HG03469 (cell line): ENCODE measurements at regions not wholly inside any gene's neighbourhood (a gene's known extent, or its start where the extent isn't known, plus 50 kb on each side); places are given as distances from the start of the nearest gene placed in this dataset.
A peak's percentile ranks its signal among the peaks of the same experiment; 100 is the strongest.

Source experiments
- ATAC-seq: cut with Tn5 transposase; IDR thresholded peaks from one replicate; pipeline ENCODE4 v1.9.1; 2021; ENCODE audit warnings: mild to moderate bottlenecking, moderate library complexity, moderate number of reproducible peaks; ENCODE audit not compliant: unreplicated experiment

DNA sequence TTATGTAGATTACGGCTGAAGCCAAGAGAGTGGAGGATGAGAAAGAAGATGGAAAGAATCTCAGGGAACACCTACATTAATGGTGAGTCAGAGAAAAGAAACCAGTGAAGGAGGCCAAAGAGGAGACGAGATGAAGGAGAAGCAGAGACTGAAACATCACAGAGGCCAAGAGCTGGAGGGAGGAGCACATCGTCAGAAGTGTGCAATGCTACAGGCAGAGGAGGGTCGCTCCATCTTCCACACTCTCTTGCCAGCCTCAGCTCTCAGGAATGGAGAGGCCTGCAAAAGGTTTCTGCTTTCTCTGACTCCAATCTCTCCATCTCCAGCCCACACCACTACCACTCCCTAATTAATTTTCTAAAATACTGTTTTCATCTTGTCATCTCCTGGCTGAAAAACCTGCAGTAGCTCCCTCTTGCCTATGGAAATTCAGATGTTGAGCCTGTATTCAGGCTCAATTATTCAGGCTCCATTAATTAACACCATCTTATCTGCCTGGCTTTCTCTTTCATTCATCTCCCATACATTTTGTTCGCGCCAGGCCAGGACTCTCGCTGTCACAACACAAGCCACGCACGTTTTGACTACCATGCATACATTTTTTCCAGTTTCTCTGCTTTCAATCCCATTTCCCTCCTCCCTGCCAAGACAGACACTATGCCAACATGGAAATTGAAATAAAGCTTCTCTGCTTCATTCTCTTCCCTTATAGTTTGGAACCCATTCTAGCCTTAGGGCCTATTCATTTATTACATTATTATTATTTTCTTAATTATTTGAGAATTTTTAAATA is 165.8 kb downstream of the INHBA start:
- no peak for ATAC-seq

DNA sequence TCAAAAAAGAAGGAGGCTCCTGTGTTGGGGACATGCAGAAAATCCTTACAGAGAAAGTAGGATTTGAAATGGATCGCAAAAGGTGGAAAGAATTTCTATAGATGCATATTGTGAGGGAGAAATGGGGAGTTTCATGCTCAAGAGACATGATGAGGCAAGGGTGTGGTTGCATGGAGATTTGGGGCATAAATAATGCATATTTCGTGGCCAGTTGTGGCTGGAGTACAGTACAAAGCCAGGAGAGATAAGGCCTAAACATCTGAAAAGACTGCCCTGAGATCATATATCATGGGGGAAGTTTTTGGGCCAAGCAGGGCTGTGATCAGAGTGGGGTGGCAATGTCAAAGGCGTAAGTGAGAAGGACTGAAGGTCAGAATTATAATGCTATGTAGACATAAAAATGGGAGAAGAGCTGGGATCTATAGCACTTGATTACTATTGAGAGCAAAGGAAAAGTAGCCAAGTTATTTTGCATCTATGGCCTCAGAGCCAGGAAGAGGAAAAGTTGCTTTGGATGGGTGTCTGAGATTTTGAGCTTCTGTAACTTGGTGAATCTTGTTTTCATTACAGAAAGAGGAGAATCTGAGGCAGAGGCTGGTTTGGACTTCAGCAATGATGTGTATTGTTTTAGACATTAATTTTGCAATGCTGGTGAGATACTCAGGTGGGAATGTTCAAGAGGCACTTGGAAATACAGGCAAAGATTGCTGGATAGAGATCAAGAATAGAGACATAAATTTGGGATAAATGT is 166.6 kb downstream of the INHBA start:
- ATAC-seq, result no peak

DNA sequence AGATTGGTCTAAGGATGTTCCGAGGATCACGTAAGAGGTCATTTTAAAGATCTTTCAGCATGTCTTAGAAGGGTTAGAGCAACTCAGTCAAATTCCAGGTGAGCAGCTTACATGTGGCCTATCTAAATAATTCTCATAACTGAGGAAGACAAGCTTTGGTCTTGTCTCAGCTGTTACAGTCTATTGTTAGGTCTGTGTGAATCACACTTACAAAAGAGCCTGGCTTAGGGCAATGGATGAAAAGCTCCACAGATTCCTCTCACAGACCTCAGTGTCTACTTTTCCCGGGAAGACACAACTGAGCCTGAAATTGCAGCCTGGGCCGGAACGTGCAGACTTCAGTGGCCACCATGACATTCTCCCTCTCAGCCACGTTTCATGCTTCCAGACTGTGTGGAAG is 173.1 kb downstream of the INHBA start:
- no peak for ATAC-seq

DNA sequence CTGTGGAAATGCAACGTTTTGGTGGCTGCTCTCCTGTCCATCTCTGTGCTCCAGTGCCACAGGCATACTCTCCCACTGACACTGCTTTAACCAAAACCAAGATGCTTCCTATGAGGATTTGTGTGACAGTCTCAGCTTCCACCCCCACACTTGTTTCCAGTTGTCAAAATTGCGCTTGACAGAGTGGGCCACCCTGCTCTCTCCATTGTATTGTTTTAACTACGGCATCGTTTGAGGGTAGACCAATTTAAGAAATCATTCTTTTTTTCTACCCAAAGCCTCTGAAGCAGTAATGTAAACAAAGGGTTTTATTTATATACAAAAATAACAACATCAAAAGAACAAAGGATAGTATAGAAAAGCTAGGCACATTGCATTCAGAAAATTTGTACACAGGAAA is 178.0 kb downstream of the INHBA start:
- ATAC-seq, result no peak

DNA sequence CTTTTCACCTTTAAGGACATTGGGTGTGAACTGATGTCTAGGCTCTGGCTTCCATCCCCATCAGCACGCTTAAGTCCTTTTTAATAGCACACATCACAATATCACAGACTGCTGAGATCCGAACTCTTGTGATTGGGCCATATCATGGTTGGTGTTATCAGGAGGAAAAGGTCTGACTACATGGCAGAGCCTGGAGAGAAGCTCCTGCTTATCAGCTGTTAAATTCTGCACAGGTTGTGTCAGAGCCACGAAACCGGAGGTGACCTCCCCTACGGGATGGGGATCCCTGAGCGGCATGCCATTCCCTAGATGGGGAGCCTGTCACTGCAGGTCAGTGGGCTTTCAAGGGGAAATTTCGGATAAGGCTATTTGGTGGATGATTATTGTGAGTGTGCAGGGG is 182.4 kb downstream of the INHBA start:
- no peak for ATAC-seq

DNA sequence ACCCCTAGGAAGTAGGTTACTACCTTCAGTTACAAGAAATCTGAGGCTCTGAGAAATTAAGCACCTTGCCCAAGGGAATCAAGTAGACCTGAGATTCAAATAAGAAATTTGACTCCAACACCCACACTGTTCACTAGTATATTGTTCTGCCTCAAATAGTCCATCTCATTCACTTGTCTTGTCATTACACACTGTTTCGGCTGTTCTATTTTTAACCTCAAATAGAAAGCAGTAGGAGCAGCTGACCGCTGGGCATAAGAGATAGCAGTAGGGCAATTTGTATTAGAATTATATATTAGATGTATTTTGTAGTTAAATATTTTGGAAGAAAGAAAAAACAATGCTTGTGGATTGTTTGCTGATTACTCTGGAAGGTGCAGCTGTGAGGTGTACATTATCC is 185.1 kb downstream of the INHBA start:
- no peak for ATAC-seq

DNA sequence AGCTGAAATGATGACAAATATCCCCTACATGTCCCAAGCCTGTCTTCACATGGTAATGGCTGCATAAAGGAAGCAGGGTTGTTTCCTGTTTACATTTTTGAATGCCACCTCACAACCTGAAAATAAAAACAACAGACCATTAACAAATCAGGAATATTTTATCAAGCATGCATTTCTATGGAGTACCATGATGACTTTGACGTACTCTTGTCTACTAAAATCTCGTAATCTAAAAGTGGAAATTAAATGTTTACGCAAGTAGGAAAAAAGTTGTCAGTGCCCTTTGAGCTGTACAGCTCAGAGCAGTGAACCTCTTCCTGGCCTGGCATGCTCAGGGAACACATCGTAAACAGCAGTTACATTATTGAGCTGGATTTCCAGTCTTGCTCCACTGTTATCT is 194.1 kb downstream of the INHBA start:
- no peak for ATAC-seq

DNA sequence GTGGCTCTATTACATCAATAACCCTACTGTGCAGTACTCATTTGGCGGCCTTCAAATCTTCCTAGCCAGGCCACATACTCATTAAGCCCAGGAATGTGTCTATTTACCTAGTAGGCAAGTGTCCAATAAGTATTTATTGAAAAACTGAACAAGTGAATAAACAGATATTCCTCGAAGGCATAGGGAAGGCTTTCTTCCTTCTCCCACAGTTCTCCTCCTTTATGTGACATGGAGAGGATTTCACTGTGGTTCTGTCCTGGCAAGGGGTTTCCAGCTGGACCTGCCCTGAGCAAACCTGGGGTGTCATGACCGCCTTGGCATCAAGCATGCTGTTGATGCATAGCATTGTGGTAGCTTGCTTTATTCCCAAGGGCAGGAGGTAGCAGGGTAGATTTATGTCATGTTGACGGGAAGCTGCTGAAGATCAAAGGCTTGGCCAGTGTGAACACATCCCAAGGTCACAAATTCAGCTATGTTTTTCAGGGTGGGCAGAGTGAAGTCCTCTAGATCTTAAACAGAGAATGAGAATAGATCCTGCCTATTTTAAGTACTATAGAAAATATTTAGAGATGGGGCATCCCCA is 195.1 kb downstream of the INHBA start:
- no peak for ATAC-seq

DNA sequence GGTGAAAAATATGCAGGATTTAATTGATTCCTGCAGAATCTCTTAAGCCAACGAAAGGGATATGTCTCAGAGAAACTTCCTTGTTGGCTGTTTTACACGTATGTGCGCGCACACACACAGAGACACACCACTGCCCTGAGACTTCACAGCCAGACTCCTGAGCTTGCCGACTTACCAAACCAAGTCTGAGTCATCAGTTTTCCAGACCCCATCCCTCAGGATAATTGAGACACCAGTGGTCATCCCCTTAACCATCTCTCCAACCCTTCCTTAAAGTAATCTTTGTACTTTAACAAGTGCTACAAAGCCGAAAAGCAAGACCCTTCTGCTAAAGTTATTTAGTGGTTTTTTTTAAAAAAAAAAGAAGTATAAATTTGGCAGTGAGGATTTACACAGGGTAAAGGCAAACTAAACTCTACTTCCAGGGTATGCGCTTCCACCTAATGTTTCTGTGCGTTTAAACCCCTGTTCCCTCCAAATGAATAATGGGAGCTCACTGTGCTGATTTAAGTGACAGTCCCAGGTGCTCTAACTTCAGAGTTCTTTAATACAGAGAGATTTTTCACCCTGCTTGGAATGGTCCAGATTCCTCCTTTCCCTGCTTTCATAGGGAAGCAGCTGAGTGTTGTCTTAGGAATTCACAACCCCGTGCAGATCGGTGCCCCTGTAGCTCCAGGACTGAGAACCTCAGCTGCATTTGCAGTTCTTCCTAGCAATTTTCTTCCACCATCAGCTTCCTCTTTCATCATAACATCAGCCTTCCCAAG is 198.5 kb downstream of the INHBA start:
- ATAC-seq, result no peak

DNA sequence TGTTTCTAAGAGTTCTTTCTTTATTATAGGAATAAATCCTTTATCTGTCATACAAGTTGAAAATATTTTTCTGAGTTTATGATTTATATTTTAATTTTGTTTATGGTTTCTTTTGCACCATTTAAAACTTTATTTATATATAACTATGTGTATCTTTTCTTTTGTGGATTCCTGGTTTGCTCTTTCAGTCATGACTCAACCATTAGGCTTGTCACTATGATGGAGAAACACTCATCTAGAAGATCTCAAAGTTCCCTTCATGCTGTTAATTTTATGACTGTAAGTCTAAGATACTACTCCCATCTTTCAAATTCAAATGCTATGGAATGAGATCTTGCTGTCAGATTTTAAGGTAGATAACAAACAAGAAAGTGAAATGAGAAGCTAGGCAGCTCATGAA is 199.5 kb downstream of the INHBA start:
- ATAC-seq, result no peak

DNA sequence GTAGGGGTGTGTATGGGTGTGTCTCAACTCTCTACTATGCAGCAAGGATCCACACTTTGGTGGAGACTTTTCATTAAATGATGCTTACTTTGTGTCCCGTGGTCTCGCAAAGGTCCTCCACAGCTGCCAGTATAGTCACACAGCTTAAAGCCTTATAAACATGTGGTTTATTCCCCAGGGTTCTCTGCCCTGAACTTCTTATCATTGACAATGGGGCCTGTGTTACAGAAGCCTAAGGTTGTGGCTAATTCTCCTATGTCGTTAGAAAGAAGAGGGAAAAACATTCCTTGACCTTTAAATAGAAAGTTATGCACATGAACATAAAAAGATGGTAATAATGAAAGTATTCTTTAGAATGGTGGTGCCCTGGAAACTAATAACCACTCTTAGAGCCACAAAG is 201.4 kb downstream of the INHBA start:
- no peak for ATAC-seq

DNA sequence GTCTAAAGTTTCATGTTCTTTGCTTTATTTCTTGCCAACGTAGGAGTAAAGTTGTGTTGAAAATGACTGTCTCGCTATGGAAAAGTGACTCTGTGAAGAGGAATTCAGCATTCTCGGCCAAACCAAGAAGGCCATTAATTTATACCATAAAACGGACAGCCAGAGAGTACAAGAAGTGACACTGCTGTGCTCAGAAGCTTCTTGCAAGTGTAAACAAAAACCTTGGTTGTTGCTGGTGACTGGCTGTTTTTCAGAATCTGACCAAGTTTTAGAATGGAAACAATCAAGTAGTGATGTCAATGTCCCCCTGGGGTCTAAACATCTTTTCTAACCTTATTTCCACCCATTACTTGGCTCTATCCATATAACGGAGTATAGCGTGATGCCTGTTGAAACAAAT is 201.9 kb downstream of the INHBA start:
- no peak for ATAC-seq

DNA sequence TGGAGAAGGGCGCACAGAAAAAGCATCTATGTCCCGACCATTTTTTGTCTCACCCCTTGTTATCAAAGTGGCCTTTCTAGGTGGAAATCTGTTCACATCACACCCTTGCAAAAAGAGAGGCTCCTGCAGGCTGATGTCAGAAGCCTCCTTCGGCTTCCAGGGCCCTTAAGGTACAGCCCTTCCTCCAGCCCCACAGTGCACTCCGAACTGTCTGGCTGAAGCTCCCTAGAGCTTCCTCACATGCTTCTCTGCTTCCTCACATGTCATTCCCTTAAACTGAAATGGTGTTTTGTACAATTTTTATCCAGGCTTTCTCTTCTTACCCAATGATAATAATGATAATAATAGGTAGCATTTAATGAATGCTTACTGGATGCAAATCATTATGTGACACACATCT is 210.3 kb downstream of the INHBA start:
- ATAC-seq, result no peak

DNA sequence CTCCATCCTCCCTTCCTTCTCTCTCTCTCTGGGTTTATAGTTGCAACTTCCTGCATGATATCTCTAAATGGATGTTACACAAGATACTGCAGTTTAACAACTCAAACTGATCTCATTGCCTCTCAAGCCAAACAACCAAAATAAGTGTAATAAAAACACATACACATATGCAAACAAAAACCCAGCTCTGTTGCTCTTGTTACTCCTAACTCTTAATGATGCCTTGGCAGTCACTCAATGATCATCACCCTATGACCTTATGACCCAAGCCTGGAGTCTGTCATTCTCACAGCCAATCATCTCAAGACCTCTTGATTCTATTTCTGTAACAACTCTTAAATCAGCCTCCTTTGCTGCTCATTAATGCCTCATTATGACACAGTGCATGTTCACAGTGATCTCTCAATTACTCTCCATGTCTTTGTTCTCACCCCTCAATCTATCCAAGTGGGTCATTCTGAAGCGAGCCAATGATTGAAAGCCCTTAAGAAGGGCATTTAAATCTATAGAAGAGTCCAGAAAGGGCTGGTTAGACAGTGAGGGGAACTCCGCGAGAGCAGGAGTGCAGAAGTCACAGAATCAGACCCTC is 210.9 kb downstream of the INHBA start:
- no peak for ATAC-seq

DNA sequence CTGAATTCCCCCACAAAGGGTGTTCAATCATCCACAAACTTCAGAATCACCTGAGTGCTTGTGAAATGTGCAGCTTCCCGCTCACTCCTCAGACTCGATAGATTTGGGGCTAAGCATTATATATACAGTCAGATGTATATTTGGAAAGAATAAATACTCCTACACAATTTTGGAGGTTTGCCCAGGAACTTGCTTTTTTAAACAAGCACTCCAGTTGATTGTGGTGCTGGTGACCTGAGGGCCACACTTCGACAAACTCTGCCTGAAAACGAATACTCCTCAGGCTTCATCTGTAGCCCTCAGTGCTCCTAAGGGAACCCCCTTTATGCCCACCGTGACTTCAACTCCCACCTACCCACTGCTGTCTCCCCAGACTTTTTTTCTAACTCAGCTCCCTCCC is 211.6 kb downstream of the INHBA start:
- no peak for ATAC-seq

DNA sequence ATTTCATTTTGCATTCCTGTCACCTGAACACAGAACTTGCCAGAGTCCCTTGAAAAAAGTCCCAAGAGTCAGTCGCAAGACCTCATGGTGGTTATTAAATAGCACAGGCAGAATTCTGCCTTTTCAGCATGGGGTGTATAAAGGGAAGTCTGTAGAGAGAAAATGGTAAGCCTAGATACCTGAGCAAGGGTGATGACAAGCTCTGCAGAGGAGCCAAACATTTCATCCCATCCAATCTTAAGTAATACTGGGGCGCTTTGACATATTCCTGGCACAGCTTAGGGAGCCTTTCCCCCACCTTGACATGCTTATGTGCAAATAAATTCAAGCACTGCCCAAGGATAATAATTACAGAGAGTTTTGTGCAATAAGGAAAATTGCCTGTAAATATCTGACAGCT is 213.0 kb downstream of the INHBA start:
- no peak for ATAC-seq

DNA sequence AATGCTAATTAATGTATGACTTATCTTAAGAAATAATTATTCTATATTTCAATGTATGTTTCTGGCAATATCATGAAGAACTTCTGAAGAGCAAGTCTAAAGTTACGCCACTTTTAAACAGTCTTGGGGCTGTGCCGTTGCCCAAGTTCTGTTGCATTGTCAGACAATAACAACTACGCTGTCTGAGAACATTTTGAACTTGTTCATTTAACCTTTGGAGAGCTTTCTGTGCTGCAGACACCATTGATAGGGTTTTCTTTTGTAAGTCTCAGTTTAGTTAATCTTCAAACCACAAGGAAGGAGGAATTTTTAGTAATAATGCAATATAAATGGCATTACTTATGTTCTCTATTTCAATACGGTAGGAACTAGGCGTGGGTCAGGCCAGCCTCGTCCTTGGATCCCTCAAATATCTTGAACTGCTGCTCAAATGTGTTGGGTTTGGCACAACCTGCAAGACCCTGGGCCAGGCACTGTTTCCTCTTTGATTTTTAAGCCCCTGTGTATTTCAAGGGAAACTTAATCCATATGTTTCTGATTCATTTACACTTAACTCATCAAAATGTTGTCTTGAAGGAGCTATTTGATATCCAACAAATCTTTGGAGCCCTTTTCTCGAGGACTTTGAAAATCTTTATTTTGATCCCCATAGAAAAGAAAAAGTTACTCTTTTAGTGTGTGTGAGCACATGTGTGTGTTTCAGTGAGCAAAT is 215.5 kb downstream of the INHBA start:
- ATAC-seq, result no peak

DNA sequence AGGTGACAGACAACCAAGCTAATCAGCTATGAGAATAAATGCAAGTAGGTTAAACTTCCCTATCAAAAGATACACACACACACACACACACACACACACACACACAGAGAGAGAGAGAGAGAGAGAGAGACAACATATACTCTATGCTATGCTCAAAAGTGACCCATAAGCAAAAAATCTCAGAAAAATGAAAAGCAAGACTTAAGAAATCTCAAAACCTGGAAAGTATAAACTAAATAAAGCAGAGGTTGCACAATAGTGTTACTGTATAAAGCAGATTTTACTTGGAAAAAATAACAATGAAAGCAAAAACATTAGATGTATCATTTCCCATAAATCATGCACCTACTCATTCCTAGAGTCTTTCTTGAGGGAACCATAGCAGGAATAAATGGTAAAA is 221.5 kb downstream of the INHBA start:
- ATAC-seq, result no peak

DNA sequence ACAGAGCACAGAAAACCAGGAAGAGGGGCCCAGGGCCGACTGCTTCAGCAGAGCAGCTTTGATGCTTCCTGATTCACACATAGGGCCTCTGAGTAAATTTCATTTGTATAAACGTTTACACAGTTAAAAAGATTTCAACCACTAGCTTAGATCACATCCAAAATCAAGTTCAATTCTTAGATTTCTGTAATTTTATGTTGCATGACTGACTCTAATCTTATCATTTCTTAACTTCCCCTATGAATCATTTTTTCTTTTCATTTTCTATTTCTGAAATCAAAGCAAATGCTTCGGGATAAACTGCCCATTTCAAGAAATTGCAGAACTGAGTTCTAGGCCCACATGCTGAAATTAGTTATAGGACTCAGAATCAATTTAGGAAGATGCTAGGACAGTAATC is 224.7 kb downstream of the INHBA start:
- ATAC-seq, result no peak

DNA sequence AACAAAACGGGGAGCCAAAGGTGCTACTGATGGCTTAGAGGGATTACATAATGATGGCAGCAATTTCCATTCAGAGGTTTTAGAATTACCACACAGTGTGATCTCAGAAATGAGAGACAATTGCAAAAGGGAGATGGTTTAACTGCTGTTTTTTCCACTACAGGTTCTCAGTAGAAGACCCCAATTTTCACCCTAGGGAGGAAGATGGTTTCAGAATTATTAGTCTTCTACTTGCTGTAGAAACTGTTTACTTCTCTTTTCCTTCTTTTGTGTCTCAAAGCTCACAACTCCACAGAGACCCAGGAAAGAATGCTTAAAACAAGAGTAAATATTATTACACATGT is 226.5 kb downstream of the INHBA start:
- peak; percentile 48 for ATAC-seq
